A549 (cell line): ENCODE measurements at regions not wholly inside any gene's neighbourhood (a gene's known extent, or its start where the extent isn't known, plus 50 kb on each side); places are given as distances from the start of the nearest gene placed in this dataset.

Experiments
- ATAC-seq, 2 experiments: fragments of 200-7000 bp in 1 of 2; fragments of >200 bp in 1 of 2; cut with Nextera tagmentation in 1 of 2; cut with Tn5 transposase in 1 of 2; 3 replicates each; pipeline versions ENCODE4 v1.8.0 to v1.9.1; 2018 to 2020; ENCODE audit warnings: mild to moderate bottlenecking in 1 of 2, moderate library complexity in 1 of 2
- CTCF ChIA-PET: fragments of 300-600 bp; sonication (Branson Sonifier 250); formaldehyde crosslinking; extraction: SDS; loops from one replicate; lab custom pipeline; 2021; ENCODE audit warnings: antibody characterized with exemption, inconsistent platforms; lab: Yijun Ruan, JAX
- POLR2A ChIA-PET: fragments of 350-600 bp; formaldehyde crosslinking; extraction: SDS; loops from one replicate; lab custom pipeline; 2021; ENCODE audit warnings: antibody characterized with exemption, inconsistent platforms; lab: Yijun Ruan, JAX
- DNase-seq, 2 experiments: peaks; one replicate each; pipeline versions ENCODE4 v3.0.0 to v3.0.0-alpha.2; 2011 to 2016; ENCODE audit warnings: low read depth in 1 of 2, low spot score in 1 of 2
- FAIRE-seq: peaks from 2 replicates; lab custom pipeline; 2011; peaks lifted over from hg19 to GRCh38; lab: Jason Lieb, UNC
- H3K27ac ChIP-seq, 2 experiments: fragments of >200 bp; sonication (Bioruptor Twin); formaldehyde crosslinking; 3 replicates each; pipeline ENCODE4 v1.5.1; 2016 to 2017
- H3K4me1 ChIP-seq: fragments of >200 bp; sonication (Bioruptor Twin); formaldehyde crosslinking; 3 replicates; pipeline ENCODE4 v1.6.1; 2016
- H3K4me2 ChIP-seq: fragments of >200 bp; sonication (Bioruptor Twin); formaldehyde crosslinking; 3 replicates; pipeline ENCODE4 v1.6.1; 2016
- H3K4me3 ChIP-seq: fragments of >200 bp; sonication (Bioruptor Twin); formaldehyde crosslinking; 3 replicates; pipeline ENCODE4 v1.5.1; 2016
- H3K9me3 ChIP-seq: fragments of >200 bp; sonication (Bioruptor Twin); formaldehyde crosslinking; 3 replicates; pipeline ENCODE4 v1.6.1; 2016
- BCL3 ChIP-seq: fragments of >200 bp; sonication (Bioruptor Twin); formaldehyde crosslinking; IDR thresholded peaks from 3 replicates; pipeline ENCODE4 v1.6.1; 2016
- CEBPB ChIP-seq, 2 experiments: fragments of >200 bp in 1 of 2; sonication (Bioruptor Twin) in 1 of 2; formaldehyde crosslinking in 1 of 2; IDR thresholded peaks; 2 replicates each; pipeline ENCODE4 v1.6.1; 2012 to 2016
- E2F6 ChIP-seq: IDR thresholded peaks from 2 replicates; pipeline ENCODE4 v1.6.1; 2012; ENCODE audit warnings: low read depth, borderline replicate concordance
- EHMT2 ChIP-seq: fragments of 200-600 bp; sonication (generic); IDR thresholded peaks from 2 replicates; pipeline ENCODE4 v1.6.1; 2016; ENCODE audit warnings: antibody characterized with exemption, low read depth, mild to moderate bottlenecking, moderate library complexity
- ELK1 ChIP-seq: fragments of 150-350 bp; IDR thresholded peaks from 2 replicates; pipeline ENCODE4 v1.6.1; 2014; ENCODE audit warnings: low read depth, mild to moderate bottlenecking, low read length
- FOSB ChIP-seq: fragments of 250-450 bp; sonication (Bioruptor Pico); IDR thresholded peaks from 2 replicates; pipeline ENCODE4 v1.5.0; 2020; ENCODE audit warnings: mild to moderate bottlenecking, moderate library complexity
- FOSL2 ChIP-seq, 2 experiments: fragments of 450-650 bp in 1 of 2; fragments of >200 bp in 1 of 2; sonication (Bioruptor Twin) in 1 of 2; formaldehyde crosslinking; IDR thresholded peaks; 2 replicates each; pipeline versions ENCODE4 v1.5.0 to v1.6.1; 2016 to 2020; ENCODE audit warnings: mild to moderate bottlenecking in 1 of 2, moderate library complexity in 1 of 2
- HEYL ChIP-seq: fragments of 250-450 bp; sonication (Bioruptor Pico); IDR thresholded peaks from 2 replicates; pipeline ENCODE4 v1.8.0; 2021; ENCODE audit warnings: mild to moderate bottlenecking, moderate library complexity
- HMGXB4 ChIP-seq: fragments of 250-450 bp; sonication (Bioruptor Pico); IDR thresholded peaks from 2 replicates; pipeline ENCODE4 v1.5.0; 2021; ENCODE audit warnings: mild to moderate bottlenecking, moderate library complexity, borderline replicate concordance
- JUN ChIP-seq, 2 experiments: fragments of >200 bp; sonication (Bioruptor Twin); formaldehyde crosslinking; IDR thresholded peaks; 2 replicates in 1 of 2; 3 replicates in 1 of 2; pipeline ENCODE4 v1.6.1; 2016 to 2017
- MAFK ChIP-seq: fragments of 450-650 bp; IDR thresholded peaks from 2 replicates; pipeline ENCODE4 v1.6.1; 2014; ENCODE audit not compliant: partially characterized antibody
- PBX3 ChIP-seq: IDR thresholded peaks from 2 replicates; pipeline ENCODE4 v1.6.1; 2012
- RAD21 ChIP-seq, 2 experiments: fragments of >200 bp in 1 of 2; sonication (Bioruptor Twin) in 1 of 2; formaldehyde crosslinking in 1 of 2; IDR thresholded peaks in 1 of 2; conservative IDR thresholded peaks in 1 of 2; 2 replicates in 1 of 2; 3 replicates in 1 of 2; pipeline ENCODE4 v1.6.1; 2012 to 2018; ENCODE audit warnings: inconsistent platforms in 1 of 2
- RFX5 ChIP-seq: fragments of 450-650 bp; IDR thresholded peaks from 2 replicates; pipeline ENCODE4 v1.7.1; 2014; ENCODE audit warnings: antibody characterized with exemption, mild to moderate bottlenecking, moderate library complexity
- TFCP2L1 ChIP-seq: fragments of 250-450 bp; sonication (Bioruptor Pico); IDR thresholded peaks from 2 replicates; pipeline ENCODE4 v1.5.0; 2021; ENCODE audit warnings: mild to moderate bottlenecking
- USF2 ChIP-seq: fragments of 450-650 bp; IDR thresholded peaks from 2 replicates; pipeline ENCODE4 v1.6.1; 2014; ENCODE audit warnings: antibody characterized with exemption
- ZFP36 ChIP-seq: fragments of 450-650 bp; IDR thresholded peaks from 2 replicates; pipeline ENCODE4 v1.6.1; 2014; ENCODE audit warnings: borderline replicate concordance; ENCODE audit not compliant: partially characterized antibody
- WGBS: methylation state at CpG from one replicate; pipeline ENCODE4 v1.1.6; 2017; ENCODE audit errors: missing lambda C conversion rate; 5-methylcytosine and 5-hydroxymethylcytosine counted together

GRCh38 chr1:5575396-5575940 is 416.8 kb downstream of the NPHP4 start:
- CTCF ChIA-PET: no interaction called here
- TF ChIP-seq BCL3: no peak
- TF ChIP-seq CEBPB (IDR thresholded peaks at IDR 0.05): no peak
- TF ChIP-seq FOSL2 (IDR thresholded peaks at IDR 0.05): no peak
- no peak for TF ChIP-seq FOSL2 (CRISPR knock-in tag; IDR thresholded peaks at IDR 0.05)
- no peak for TF ChIP-seq RFX5
- no peak for TF ChIP-seq FOSB (CRISPR knock-in tag)
- no peak for TF ChIP-seq ELK1
- TF ChIP-seq, all 56 proteins: peak for 0
- ATAC-seq (no peak), FAIRE-seq (no peak), DNase-seq (no peak)
- POLR2A ChIA-PET: no interaction called here
- Histone ChIP-seq H3K9me3 (no peaks in the 10 kb centered on the region), H3K4me1 (no peaks in the 10 kb centered on the region), H3K4me2 (no peak overlapping the region), H3K4me3 (no peak overlapping the region), H3K27ac (no peak overlapping the region)
- 32% methylated on average over 5 of the region's 5 CpGs for WGBS

- no peak overlapping the region for H3K27ac ChIP-seq
- no peaks in the 10 kb centered on the region for H3K9me3 ChIP-seq
- TF ChIP-seq PBX3: no peak
- no peak for TF ChIP-seq RAD21 (conservative IDR thresholded peaks at IDR 0.05 in 1 of 2, IDR thresholded peaks at IDR 0.05 in 1 of 2)
- no peak for TF ChIP-seq RFX5
- no peak for TF ChIP-seq E2F6
- no peak for TF ChIP-seq USF2
- no peak for TF ChIP-seq TFCP2L1 (CRISPR knock-in tag)
- no peak for TF ChIP-seq HMGXB4 (CRISPR knock-in tag)
- no peak for TF ChIP-seq EHMT2
- DNase-seq (no peak), FAIRE-seq (no peak), ATAC-seq (no peak)
- no peak overlapping the region for H3K4me3 ChIP-seq
- ChIA-PET CTCF (no interaction called here), POLR2A (no interaction called here)
- H3K4me1 ChIP-seq: no peaks in the 10 kb centered on the region
- no peak overlapping the region for H3K4me2 ChIP-seq
- WGBS: 1% methylated on average over 4 of the region's 4 CpGs
Observed at GRCh38 chr1:5574641-5575040, 417.6 kb downstream of the NPHP4 start.

- no peaks in the 10 kb centered on the region for H3K9me3 ChIP-seq
- WGBS: 22% methylated on average over 2 of the region's 2 CpGs
- FAIRE-seq (no peak), DNase-seq (no peak), ATAC-seq (no peak)
- no peak overlapping the region for H3K4me3 ChIP-seq
- H3K4me1 ChIP-seq: no peaks in the 10 kb centered on the region
- H3K27ac ChIP-seq: no peak overlapping the region
- ChIA-PET POLR2A (no interaction called here), CTCF (no interaction called here)
- TF ChIP-seq USF2: no peak
- no peak for TF ChIP-seq HEYL (CRISPR knock-in tag)
- TF ChIP-seq ZFP36: no peak
- TF ChIP-seq ELK1: no peak
- TF ChIP-seq JUN (IDR thresholded peaks at IDR 0.05): no peak
- TF ChIP-seq MAFK: no peak
- no peak for TF ChIP-seq RFX5
- no peak overlapping the region for H3K4me2 ChIP-seq
Observed at GRCh38 chr1:5572794-5573193, 419.4 kb downstream of the NPHP4 start.
